Stimulated activated CD4-positive, alpha-beta T cell treated with anti-CD3 and anti-CD28 coated beads, Interleukin-4, amount 100 ng/mL, for 4 hours (primary cell): ENCODE measurements at regions not wholly inside any gene's neighbourhood (a gene's known extent, or its start where the extent isn't known, plus 50 kb on each side); places are given as distances from the start of the nearest gene placed in this dataset.
"Not testable (repeated sequence)": the region's sequence is repeated elsewhere in the genome, so short reads cannot be mapped to it uniquely, and the experiment has no call there.

Source experiments
- DNase-seq, 2 experiments: peaks; one replicate each; pipeline ENCODE4 v3.0.0-alpha.2; 2020

DNA sequence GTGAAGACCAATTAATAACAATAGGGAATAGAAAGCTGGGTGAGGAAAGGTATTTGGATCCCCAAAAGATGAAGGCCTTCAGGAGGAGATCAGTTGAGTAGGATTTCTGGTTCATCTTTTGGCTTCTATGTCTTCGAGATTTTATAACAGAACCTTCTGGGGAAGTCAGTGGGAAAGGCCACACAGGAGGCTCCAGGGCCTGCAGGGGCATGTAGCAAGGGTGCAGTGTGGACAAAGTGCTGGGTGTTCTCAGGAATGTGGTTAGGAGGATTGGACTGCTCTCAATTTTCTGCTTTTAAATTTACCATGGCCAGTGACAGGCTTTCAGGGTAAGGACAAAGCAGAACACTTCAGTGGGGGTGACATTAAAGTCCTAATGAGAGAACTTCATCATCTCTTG lies 378.0 kb downstream of the CCSER2 start:
- DNase-seq, result no peak

DNA sequence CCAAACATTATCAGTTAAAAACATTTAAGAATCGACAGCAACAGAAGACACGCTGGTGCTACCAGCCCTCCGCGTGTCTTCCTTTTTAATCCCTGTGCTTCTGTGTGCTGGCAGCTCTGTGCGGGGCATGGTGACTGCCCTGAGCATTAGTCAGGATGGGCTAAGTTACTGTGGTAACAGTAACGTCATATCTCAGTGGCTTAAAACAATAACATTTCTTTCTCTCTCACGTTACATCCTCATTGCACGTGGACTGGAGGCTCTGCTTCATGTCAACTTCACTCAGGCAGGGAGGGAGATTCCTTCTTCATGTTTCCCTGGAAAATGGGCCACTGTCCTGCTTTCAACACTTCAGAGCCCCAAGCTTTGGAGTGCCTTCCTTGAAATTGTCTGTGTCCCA lies 378.5 kb downstream of the CCSER2 start:
- DNase-seq, result no peak

DNA sequence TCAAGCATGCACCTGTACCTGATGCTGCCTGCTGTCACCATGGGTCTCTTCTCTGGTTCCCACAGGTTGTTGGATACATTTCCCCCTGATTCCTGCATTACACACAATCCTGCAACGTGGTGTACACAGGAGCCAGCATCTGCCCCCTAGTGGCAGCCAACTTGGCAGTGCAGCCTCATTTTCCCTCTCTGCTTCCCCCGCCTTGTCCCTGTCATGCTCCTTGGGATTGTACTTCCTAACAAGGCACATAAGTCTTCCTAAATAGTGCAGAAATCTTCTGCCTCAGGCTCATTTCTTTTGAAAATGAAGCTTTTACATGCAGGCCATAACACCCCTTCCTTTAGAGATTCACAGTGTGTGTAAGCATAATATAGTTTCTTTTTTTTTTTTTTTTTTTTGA lies 387.5 kb downstream of the CCSER2 start:
- DNase-seq, result no peak

DNA sequence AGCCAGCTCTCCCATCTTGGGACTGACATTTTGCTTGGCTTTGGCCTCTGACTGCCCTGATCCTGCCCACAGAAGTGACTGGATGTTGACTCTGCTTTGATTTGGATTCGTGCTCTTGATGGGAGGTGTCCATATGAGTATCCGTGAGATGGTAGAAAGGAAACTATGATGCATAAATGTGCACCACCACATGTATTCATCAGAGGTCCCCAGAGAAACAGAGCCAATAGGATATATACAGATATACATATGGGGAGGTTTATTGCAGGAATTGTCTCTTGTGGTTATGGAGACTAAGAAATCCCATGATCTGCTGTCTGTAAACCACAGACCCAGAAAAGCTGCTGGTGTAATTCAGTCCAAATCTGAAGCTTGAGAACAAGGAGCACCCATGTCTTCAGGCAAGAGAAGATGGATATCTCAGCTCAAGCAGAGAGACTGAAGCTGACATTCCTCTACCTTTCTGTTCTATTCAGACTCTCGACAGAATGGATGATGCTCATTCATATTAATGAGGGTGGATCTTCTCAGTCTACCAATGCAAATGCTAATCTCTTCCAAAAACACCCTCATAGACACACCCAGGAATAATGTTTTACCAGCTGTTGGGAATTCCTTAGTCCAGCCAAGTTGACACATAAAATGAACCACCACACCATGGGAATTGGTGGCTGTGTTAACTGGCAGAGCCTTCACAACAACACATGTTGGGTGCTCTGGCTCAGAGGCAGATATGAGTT lies 390.7 kb downstream of the CCSER2 start:
- no peak for DNase-seq

GRCh38 chr10:84719687-84720086 lies 391.3 kb downstream of the CCSER2 start:
- DNase-seq, result no peak

GRCh38 chr10:84727398-84727797 lies 399.0 kb downstream of the CCSER2 start:
- DNase-seq, result no peak

DNA sequence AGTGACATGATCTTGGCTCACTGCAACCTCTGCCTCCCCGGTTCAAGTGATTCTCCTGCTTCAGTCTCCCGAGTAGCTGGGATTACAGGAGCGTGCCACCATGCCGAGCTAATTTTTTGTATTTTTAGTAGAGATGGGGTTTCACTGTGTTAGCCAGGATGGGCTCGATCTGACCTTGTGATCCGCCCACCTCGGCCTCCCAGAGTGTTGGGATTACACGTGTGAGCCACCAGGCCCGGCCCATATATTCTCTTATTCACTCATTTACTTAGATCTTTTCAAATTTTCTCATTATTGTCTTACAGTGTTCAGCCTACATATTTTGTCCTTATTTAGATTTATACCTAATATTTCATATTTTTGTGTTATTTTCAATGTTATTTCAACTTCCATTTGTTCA lies 410.7 kb downstream of the CCSER2 start:
- not testable (repeated sequence) for DNase-seq

DNA sequence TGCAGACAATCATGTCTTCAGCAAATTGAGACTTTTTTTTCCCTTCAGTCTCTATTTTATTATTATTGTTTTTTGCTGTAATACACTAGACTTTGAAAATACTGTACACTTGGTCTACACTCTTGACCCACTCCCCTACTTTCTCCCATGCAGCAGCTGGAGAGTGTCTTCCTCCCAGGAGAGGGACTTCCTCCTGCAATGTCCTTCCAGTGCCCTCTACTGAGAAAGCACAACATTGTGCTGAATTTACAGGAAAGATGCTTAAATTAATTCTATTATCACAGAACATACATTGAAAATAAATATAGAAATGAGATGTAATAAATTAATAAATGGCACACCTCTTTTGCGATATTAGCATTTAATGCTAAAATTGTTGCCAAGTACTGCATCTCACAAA lies 411.3 kb downstream of the CCSER2 start:
- DNase-seq, result no peak

DNA sequence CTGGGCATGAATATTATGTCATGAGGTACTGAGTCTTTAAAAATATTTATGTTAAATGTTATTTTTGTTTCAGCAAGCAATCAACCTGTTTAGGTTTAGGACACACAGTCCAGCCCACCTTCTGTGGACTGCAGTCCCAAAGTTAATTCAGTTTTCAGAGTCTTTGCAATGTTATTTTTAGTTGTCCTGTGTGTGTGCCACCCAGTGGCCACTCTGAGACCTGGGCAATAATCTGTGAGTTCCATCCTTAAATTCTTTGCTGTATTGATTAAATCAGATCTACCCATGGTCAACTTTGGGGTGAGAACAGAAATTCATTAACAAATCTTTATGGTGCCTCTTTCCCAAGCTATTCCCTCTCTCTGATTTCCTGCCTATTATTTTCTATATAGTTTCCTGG lies 415.1 kb downstream of the CCSER2 start:
- DNase-seq, result no peak

GRCh38 chr10:84755311-84755710 lies 426.9 kb downstream of the CCSER2 start:
- DNase-seq, result no peak

GRCh38 chr10:84756653-84757052 lies 428.3 kb downstream of the CCSER2 start:
- not testable (repeated sequence) for DNase-seq

DNA sequence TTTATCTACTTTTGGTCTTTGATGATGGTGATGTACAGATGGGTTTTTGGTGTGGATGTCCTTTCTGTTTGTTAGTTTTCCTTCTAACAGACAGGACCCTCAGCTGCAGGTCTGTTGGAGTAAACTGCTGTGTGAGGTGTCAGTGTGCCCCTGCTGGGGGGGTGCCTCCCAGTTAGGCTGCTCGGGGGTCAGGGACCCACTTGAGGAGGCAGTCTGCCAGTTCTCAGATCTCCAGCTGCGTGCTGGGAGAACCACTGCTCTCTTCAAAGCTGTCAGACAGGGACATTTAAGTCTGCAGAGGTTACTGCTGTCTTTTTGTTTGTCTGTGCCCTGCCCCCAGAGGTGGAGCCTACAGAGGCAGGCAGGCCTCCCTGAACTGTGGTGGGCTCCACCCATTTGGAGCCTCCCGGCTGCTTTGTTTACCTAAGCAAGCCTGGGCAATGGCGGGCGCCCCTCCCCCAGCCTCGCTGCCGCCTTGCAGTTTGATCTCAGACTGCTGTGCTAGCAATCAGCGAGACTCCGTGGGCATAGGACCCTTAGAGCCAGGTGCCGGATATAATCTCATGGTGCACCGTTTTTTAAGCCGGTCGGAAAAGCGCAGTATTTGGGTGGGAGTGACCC lies 433.7 kb downstream of the CCSER2 start:
- not testable (repeated sequence) for DNase-seq

DNA sequence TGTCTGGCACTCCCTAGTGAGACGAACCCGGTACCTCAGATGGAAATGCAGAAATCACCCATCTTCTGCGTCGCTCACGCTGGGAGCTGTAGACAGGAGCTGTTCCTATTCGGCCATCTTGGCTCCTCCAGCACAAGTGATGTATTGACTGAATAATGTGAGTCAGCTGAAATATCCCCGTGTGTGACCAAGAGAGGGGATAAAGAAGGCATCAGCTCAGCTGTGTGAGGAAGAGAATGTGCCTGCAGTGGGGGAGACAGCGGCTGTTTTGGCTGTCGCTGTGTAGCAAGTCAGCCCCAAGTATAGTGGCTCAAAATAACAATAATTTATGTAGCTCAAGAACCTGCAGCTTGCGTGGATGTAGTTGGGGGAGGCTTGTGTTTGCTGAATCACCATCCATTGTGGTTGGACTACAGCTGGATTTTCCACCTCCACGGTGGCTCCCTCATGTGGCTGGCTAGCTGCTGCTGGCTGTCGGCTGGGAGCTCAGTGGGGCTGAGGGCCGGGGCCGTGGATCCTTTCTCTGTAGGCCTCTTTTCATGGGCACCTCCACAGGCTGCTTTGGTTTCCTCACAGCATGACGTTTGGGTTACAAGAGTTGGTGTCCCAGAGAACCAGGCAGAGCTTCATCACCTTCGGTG lies 434.5 kb downstream of the CCSER2 start:
- no peak for DNase-seq

GRCh38 chr10:84763965-84764364 lies 435.6 kb downstream of the CCSER2 start:
- no peak for DNase-seq

GRCh38 chr10:84765086-84765485 lies 436.7 kb downstream of the CCSER2 start:
- no peak for DNase-seq

DNA sequence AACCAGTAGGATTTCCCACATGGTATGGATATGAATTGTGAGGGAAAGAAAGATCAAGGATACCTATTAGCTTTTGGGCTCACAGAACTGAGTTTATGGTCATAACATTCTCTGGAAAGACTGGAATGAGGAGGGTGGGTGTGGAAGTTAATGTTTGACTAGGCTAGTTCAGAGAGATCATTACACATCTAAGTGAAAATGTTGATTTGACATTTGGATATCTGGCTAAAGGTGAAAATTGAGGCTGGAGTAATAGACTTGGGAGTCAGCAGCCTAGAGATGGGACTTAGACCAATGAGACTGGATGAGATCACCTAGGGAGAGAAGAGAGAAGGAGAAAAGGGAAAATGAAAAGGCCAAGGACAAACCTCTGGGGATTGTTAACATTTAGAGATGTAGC lies 437.3 kb downstream of the CCSER2 start:
- no peak for DNase-seq

DNA sequence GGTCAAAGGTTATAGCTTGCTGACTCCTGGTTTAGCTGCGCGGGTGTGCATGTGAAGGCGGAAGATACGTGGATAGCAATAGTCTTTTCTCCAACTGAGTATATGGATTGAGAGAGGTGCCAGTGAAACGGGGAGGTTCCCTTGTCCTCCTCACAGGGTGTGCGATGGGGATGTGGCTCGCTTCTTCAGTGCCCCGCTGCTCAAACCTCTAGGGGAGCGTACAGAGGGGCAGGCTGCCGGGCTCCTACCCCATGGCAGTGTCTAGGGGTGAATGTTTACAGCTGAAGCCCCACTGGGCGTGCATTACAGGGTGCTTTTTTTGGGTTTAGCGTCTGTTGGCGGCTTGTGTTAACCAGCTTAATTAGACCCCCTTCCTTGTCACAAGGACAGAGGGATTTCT lies 438.5 kb downstream of the CCSER2 start:
- DNase-seq, result no peak

DNA sequence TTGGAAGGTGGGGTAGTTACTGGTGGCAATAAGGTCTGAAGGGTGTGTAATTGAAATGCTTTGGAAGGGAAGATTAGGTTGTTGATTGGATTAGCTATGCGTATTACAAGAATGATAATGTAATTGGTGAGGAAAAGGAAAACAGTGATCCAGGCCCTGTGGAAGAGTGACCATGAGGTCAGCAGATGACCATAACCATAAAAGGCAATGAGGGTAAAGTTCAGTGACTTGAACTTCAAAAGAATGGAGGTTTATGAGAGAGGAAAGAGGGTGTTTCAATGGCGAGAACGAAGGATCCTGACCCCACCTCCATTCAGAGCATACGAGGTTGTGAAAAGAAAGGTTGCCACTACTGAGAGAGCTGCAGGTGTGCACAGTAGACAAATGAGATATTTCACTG lies 439.7 kb downstream of the CCSER2 start:
- no peak for DNase-seq

- no peak for DNase-seq
Observed at GRCh38 chr10:84770824-84771223, 442.4 kb downstream of the CCSER2 start.

DNA sequence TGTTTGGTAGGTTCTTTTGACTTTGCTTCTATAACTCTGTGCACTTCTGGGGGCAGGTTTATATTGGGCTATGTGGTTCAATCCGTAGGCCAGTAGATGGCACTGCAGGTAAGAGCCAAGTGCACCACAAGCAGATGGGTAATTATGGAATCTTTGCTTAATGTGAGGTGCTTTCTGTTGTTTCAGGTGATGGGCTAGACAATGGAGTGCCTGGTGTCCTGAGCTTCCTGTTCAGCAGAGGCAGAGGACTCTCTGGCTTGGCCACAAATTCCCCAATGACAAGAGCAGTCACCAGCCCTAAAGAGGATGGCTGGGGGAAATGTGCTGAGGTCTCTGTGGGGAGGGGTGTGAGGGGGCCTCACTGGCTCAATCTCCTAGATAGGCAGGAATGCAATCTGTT lies 455.0 kb downstream of the CCSER2 start:
- no peak for DNase-seq

DNA sequence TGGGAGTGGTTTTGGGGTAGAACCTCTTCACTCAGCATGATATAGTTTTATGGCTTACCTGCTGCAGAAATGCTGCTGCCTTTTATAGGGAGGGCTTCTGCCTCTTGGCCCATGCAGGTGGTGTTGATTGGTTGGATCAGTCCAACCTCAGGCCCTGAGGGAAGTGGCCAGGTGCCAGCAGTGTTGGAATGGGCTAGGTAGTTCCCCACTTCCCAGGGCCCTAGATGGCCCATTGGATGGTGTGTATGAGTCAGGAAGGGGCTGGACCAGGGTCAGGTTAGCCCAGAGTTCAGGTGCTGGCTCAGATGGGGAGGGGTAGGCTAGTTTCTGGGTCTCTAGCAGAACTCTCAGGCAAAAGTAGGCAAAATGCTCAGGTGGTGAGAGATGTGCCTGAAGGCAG lies 455.5 kb downstream of the CCSER2 start:
- no peak for DNase-seq

GRCh38 chr10:84784749-84785148 lies 456.4 kb downstream of the CCSER2 start:
- DNase-seq, result no peak

DNA sequence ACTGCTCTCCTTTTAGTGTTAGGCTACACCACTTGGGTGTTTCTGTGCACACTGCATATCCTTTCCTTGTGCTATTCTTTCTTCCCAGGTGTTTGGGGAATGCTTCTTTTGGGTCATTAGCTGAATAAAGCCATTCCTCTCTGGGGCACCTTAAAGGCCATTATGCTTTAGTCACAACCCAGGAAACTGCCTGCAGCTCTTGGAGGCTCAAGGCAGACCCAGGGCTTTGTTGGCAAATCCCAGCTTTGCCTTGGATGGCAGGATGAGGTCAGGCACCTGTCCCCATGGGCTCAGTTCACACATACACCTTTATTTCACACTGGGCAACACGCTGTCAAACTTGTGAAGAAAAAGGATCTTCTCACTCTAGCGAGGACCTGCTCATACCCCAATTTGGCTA lies 460.6 kb downstream of the CCSER2 start:
- no peak for DNase-seq

DNA sequence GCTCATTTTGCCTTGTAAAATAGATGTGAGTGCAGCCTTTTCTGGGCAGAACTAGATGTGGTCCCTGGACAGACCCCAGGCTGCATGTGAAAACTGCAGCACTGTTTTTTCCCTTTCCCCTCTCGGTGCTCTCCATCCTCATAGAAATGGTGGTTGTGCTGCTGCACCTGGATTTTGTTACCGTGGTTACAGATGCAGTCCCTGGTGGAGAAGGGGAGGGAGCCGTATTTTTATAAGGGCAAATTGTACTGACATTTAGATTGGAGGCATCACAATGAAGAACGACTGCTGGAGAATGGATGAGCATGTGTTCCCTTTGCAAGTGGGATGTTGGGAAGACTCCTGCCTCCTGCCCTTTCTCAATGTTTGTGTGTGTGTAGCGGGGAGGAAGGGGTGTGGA lies 469.9 kb downstream of the CCSER2 start:
- DNase-seq, result no peak
